ENCODE measurements at regions not wholly inside any gene's neighbourhood (a gene's known extent, or its start where the extent isn't known, plus 50 kb on each side); places are given as distances from the start of the nearest gene placed in this dataset.

DNA sequence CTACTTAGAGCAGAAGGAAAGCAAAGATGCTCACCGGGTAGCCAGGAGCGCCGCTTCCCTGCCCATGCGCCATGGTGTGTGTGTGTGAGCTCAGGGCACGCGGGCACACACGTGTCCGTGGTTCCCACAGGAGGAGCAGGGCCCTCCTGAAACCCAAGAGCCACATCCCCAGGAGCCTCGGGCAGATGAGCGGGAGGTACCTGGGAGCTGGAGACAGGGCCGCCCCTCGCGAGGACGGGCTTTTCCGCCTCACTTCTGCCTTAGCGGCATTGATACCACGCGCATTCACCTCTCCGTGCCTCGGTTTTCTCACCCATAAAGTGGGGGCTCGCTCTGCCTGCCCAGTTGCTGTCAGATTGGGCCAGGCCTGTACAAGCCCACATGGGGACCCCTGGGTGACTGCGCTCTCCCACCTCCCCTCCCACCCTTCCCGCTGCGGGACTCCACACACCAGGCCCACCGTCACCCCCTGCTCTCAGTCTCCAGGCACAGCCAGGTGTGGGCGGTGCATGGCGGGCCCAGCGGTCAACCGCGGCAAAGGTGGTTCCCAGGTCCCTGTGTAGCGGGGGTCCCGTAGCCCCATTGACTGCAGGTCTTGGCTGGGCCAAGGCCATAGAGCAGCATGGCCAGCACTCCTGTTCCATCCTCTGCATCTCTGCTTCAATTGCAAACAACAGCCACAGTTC is 66.3 kb downstream of the SIK1 start:
- TF ChIP-seq, protein P1, sequence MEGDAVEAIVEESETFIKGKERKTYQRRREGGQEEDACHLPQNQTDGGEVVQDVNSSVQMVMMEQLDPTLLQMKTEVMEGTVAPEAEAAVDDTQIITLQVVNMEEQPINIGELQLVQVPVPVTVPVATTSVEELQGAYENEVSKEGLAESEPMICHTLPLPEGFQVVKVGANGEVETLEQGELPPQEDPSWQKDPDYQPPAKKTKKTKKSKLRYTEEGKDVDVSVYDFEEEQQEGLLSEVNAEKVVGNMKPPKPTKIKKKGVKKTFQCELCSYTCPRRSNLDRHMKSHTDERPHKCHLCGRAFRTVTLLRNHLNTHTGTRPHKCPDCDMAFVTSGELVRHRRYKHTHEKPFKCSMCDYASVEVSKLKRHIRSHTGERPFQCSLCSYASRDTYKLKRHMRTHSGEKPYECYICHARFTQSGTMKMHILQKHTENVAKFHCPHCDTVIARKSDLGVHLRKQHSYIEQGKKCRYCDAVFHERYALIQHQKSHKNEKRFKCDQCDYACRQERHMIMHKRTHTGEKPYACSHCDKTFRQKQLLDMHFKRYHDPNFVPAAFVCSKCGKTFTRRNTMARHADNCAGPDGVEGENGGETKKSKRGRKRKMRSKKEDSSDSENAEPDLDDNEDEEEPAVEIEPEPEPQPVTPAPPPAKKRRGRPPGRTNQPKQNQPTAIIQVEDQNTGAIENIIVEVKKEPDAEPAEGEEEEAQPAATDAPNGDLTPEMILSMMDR (IDR thresholded peaks at IDR 0.05): no peak
- no peak for TF ChIP-seq POLR2A (IDR thresholded peaks at IDR 0.05)
